Activated gamma-delta T cell treated with Interleukin-2 at 50 U/mL for 16 hours (primary cell): ENCODE measurements at regions not wholly inside any gene's neighbourhood (a gene's known extent, or its start where the extent isn't known, plus 50 kb on each side); places are given as distances from the start of the nearest gene placed in this dataset.
"Not testable (repeated sequence)": the region's sequence is repeated elsewhere in the genome, so short reads cannot be mapped to it uniquely, and the experiment has no call there.

Experiments used
- DNase-seq: peaks from one replicate; pipeline ENCODE4 v3.0.0-alpha.2; 2020

DNA sequence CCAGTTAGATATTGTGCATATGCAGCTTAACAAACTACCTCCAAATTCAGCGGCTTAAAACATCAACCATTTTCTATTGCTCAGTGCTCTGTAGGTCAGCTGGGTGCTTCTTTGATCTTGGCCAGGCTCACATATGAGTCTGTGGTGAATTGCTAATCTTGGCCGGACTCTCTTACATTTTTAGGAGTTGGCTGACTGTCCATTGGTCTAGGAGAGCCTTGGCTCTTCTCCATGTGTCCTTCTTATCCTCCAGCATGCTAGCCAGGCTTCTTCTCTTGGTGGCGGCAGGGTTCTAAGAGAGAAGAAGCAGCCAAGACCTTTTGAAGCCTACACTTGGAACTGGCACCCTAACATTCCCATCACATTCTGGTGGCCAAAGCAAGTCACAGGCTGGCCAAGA, 174.3 kb upstream of the PWP1 start:
- DNase-seq, result no peak

DNA sequence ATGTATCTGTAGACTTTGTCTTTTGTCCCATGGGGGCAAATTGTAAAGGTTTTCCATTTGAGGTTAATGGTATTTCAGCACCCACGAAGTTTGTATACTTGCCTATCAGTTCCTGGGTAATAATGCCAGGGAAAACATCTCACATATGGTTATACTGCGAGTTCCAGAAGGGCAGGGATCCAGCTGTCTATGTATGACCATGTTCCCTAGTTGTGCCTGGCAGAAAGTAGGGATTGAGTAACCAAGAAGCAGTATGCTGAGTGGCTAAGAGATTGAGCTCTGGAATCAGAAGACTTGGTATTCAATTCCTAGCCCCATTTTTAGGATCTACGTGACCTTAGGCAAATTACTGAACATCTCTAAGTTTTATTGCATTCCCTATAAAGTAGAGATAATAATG, 173.2 kb upstream of the PWP1 start:
- DNase-seq, result no peak

- no peak for DNase-seq
Measured at GRCh38 chr12:107513184-107513583, 172.4 kb upstream of the PWP1 start.

DNA sequence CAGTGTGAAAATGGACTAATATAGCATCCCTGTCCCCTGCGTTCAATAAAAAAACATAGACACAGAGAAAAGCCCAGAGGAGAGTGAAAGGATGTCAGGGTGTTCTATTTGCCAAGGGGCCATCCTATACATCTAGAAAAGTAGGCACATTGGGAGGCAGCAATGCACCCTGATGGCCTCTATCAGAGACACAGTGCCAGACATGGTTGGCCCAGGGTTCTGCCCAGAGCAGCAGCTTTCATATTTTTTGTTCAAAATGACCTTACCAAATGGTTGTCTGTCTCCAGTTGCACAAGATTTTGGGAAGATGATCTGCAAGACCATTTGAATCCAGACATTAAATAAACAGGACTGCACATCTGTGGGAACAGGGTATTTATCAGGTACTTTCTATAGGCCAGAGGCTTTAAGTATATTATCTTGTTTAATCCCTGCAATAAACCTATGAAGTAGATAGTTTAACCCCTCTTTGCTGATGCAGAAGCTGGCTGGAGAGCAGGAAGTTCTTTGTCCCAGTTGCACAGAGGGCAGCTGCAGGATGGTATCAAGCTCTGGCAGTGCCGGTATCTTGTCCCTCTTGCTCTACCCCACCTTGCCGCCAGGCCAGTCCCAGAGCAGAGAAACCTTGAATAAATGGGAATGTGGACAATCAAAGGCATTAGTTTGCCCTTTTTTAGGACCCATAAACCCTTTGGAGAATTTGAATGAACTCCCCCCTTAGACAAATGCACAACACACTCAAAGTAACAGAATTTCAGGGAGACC, 171.8 kb upstream of the PWP1 start:
- DNase-seq, result no peak

GRCh38 chr12:107514887-107515445, 170.6 kb upstream of the PWP1 start:
- no peak for DNase-seq

GRCh38 chr12:107515446-107515958, 170.1 kb upstream of the PWP1 start:
- no peak for DNase-seq

GRCh38 chr12:107517816-107518215, 167.8 kb upstream of the PWP1 start:
- not testable (repeated sequence) for DNase-seq

GRCh38 chr12:107518868-107519267, 166.7 kb upstream of the PWP1 start:
- DNase-seq, result no peak

DNA sequence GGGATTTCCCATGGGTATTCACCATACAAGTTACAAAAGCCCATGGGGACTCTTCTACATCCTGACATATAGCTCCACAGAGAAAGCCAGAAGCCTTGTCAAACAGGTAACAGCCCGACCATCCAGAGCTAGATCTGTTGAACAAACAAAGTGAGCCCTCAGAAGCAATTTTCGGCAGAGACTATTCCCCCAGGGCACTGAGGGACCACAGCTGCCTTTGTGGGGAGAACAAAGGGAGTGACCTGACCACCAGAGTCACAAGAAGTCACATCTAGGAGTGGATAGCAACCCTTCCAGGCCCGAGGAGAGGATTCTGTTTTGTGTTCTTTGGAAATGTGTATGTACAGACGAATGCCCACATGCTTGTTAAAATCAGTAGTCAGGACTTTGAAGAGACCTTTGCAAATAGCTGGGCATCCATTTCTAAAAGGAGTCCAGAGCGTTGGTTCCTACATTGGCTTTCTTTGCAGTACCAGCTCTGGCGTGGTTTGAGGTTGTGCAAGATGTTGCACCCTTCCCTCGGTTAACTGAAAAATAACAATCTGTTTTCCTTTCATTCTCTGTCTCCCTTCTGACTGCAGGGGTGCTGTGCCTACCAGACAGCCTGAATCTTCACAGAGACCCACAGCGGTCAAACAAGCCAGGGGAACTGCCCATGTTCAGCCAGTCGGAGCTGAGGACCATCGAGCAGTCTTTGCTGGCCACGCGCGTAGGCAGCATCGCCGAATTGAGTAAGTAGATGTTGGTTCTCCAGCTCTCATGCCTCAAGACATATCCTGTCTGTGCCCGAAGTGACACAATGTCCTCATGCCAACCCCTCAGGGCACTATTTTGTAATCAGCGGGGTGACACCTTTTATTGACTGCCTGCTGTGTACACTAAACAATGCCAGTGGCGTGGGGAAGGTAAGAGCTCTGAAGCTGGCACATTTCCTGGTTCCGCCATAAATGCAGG, 165.4 kb upstream of the PWP1 start:
- no peak for DNase-seq

GRCh38 chr12:107521826-107522355, 163.7 kb upstream of the PWP1 start:
- DNase-seq, result no peak

DNA sequence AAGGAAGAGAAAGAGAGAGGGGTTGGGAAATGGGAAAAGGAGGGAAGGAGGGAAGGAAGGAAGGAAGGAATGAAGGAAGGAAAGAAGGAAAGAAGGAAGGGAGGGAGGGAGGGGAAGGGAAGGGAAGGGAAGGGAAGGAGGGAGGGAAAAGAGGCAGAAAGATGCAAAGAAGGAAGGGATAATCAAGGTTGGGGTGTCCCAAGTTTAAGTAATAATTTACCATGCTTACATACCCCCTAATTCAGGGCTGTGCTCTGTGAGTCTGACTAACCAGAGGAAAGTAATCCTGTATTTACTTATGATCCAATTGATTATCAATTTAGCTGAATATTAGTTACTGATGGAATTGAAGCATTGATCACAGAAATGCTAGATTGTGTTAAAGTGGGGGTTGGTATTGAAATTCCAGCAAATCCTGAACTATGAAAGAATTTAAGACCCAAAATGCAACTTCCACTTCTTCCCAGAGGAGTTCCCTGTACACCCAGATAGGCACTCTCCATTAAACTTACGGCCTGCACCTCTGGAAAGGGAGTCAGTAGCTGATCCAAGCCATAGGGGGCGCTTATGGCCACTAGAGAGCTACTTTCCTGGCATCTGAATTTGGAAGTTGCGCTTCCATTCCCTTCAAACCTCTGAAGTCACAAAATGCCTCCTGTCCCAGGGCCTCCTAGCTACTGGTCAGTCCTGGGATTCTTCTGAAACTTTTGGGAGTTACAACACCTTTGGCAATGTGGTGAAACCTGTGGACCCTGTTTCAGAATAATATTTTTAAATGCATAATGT, 162.7 kb upstream of the PWP1 start:
- no peak for DNase-seq

- DNase-seq, result no peak
Measured at GRCh38 chr12:107523775-107524535, 161.6 kb upstream of the PWP1 start.

DNA sequence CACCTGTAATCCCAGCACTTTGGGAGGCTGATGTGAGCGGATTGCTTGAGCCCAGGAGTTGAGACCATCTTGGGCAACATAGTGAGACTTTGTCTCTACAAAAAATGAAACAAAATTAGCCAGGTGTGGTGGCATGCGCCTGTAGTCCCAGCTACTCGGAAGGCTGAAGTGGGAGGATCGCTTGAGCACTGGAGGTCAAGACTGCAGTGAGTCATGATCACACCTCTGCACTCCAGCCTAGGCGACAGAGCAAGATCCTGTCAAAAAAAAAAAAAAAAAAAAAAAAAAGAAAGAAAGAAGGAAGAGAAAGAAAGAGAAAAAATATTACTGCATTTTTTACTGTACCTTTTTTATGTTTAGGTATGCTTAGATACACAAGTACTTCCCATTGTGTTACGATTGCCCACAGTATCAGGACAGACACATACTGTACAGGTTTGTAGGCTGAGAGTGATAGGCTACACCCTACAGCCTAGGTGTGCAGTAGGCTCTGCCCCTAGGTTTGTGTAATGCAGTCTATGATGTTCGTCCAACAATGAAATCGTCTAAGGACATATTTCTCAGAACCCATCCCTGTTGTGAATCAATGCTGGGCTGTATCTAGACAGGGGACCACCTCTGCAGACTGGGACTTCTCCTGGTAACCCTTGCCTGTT, 160.4 kb upstream of the PWP1 start:
- no peak for DNase-seq

GRCh38 chr12:107525719-107526554, 159.7 kb upstream of the PWP1 start:
- DNase-seq, result no peak

DNA sequence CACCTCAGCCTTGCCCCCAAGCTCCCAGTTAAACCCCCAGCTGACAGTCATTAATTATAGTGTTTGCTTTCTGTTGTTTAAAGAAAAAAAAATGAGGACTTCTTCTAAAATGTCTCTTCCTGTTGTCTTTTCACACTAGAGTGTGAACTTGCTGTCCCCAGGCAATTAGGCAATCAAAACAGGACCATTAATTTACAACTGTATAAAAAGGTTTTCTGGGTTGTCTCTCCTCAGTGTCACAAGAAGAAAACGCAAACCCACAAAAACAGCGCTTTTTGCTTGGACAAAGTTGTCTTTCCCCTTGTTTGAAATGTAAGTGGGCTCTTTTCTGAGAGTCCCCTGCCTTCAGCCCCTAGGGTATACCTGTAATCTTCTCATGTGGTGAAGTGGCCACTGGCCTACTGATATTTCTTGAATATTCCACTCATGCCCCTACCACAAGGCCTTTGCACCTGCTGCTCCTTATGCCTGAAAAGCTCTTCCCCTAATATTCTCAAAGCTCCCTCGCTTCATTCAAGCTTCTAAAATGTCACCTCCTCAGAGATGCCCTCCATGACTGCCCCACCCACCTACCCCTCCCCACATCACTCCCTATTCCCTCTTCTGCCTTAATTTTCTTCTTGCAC, 158.9 kb upstream of the PWP1 start:
- no peak for DNase-seq

GRCh38 chr12:107528731-107529365, 156.8 kb upstream of the PWP1 start:
- no peak for DNase-seq

DNA sequence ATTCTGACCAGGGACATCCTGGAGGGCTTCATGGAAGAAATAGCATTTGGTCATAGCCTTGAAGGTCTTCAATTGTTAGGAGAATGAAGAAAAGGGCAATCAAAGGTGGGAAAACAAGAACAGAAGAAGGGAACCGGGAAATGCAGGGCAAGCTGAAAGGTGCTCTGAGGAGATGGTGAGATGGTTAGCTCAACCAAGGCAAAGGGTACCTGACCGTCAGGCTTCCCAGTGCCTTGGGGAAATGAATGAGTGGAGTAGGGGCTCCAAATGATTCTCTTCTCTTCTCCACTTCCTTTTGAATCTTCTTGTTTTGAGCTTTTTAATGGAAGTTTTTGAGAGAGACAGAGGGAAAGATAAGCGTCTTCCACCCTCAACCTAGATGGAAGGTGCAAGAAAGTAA, 155.6 kb upstream of the PWP1 start:
- no peak for DNase-seq

- no peak for DNase-seq
Measured at GRCh38 chr12:107530701-107531100, 154.9 kb upstream of the PWP1 start.

- DNase-seq, result no peak
Measured at GRCh38 chr12:107533218-107533617, 152.4 kb upstream of the PWP1 start.
